Keratinocyte (primary cell): ENCODE measurements at regions not wholly inside any gene's neighbourhood (a gene's known extent, or its start where the extent isn't known, plus 50 kb on each side); places are given as distances from the start of the nearest gene placed in this dataset.

Source experiments
- DNase-seq: peaks from one replicate; pipeline ENCODE4 v3.0.0-alpha.2; 2011; ENCODE audit warnings: low read depth, missing footprints, low spot score
- FAIRE-seq: peaks from 2 replicates; lab custom pipeline; 2011; peaks lifted over from hg19 to GRCh38; lab: Jason Lieb, UNC
- H2AFZ ChIP-seq: 2 replicates; pipeline ENCODE4 v1.6.0; 2012; ENCODE audit warnings: low read length, control low read depth, inconsistent platforms; ENCODE audit not compliant: control insufficient read depth
- H3K27ac ChIP-seq: 2 replicates; pipeline ENCODE4 v1.5.1; 2011; ENCODE audit warnings: low read length; ENCODE audit not compliant: control insufficient read depth, insufficient read depth
- H3K27me3 ChIP-seq: 3 replicates; pipeline ENCODE4 v1.6.0; 2011; ENCODE audit warnings: low read length; ENCODE audit not compliant: control insufficient read depth, insufficient read depth; ENCODE audit errors: extremely low read depth
- H3K36me3 ChIP-seq, 2 experiments: 2 replicates in 1 of 2; 3 replicates in 1 of 2; pipeline ENCODE4 v1.5.1; 2011; ENCODE audit warnings: low read length in 2 of 2, mild to moderate bottlenecking in 1 of 2; ENCODE audit not compliant: control insufficient read depth in 2 of 2, insufficient read depth in 2 of 2; ENCODE audit errors: extremely low read depth in 1 of 2
- H3K4me1 ChIP-seq: 3 replicates; pipeline ENCODE4 v1.5.1; 2011; ENCODE audit warnings: low read length; ENCODE audit not compliant: control insufficient read depth, insufficient read depth; ENCODE audit errors: extremely low read depth
- H3K4me2 ChIP-seq: 3 replicates; pipeline ENCODE4 v1.6.0; 2011; ENCODE audit warnings: low read depth, low read length; ENCODE audit not compliant: control insufficient read depth, insufficient read depth; ENCODE audit errors: extremely low read depth
- H3K4me3 ChIP-seq, 3 experiments: fragments of 200-600 bp in 1 of 3; sonication (generic) in 1 of 3; 2 replicates in 2 of 3; 3 replicates in 1 of 3; pipeline ENCODE4 v1.5.1; 2011 to 2016; ENCODE audit warnings: low read length in 3 of 3, mild to moderate bottlenecking in 3 of 3, control low read depth in 2 of 3, inconsistent platforms in 1 of 3, low read depth in 1 of 3, mixed read lengths in 1 of 3, mixed run types in 1 of 3, moderate library complexity in 1 of 3; ENCODE audit not compliant: control insufficient read depth in 2 of 3, insufficient read depth in 2 of 3; ENCODE audit errors: extremely low read depth in 1 of 3
- H3K79me2 ChIP-seq: 2 replicates; pipeline ENCODE4 v1.6.0; 2012; ENCODE audit warnings: low read length; ENCODE audit not compliant: control insufficient read depth, insufficient read depth
- H3K9ac ChIP-seq: 3 replicates; pipeline ENCODE4 v1.6.0; 2011; ENCODE audit warnings: low read length; ENCODE audit not compliant: control insufficient read depth, insufficient read depth; ENCODE audit errors: extremely low read depth
- H3K9me1 ChIP-seq: 3 replicates; pipeline ENCODE4 v1.6.0; 2011; ENCODE audit warnings: low read length; ENCODE audit not compliant: control insufficient read depth, insufficient read depth; ENCODE audit errors: extremely low read depth
- H3K9me3 ChIP-seq: 2 replicates; pipeline ENCODE4 v1.5.1; 2012; ENCODE audit warnings: low read depth, low read length; ENCODE audit not compliant: control insufficient read depth
- H4K20me1 ChIP-seq: 3 replicates; pipeline ENCODE4 v1.6.0; 2011; ENCODE audit warnings: low read length; ENCODE audit not compliant: control insufficient read depth, insufficient read depth; ENCODE audit errors: extremely low read depth
- EZH2 ChIP-seq: IDR thresholded peaks from one replicate; pipeline ENCODE4 v1.6.1; 2012; ENCODE audit warnings: inconsistent platforms, mild to moderate bottlenecking, low read length, moderate library complexity
- dilution Hi-C: fragments of 300-500 bp; cut with MboI; formaldehyde crosslinking; loops from one replicate; pipeline ENCODE4 v1.7.0; 2020; ENCODE audit warnings: low sequenced_read_pairs; ENCODE audit not compliant: extremely low pct_ligation_motif_present
- TF ChIP-seq, protein P1 (sequence below), 3 experiments: IDR thresholded peaks in 1 of 3; conservative IDR thresholded peaks in 1 of 3; optimal IDR thresholded peaks in 1 of 3; 2 replicates in 2 of 3; 3 replicates in 1 of 3; pipeline versions ENCODE3 to v1.5.1; 2011; ENCODE audit warnings: low read length in 3 of 3, mild to moderate bottlenecking in 3 of 3, moderate library complexity in 2 of 3, control low read depth in 1 of 3, inconsistent platforms in 1 of 3; ENCODE audit not compliant: insufficient read depth in 2 of 3; ENCODE audit errors: extremely low read depth in 1 of 3

DNA sequence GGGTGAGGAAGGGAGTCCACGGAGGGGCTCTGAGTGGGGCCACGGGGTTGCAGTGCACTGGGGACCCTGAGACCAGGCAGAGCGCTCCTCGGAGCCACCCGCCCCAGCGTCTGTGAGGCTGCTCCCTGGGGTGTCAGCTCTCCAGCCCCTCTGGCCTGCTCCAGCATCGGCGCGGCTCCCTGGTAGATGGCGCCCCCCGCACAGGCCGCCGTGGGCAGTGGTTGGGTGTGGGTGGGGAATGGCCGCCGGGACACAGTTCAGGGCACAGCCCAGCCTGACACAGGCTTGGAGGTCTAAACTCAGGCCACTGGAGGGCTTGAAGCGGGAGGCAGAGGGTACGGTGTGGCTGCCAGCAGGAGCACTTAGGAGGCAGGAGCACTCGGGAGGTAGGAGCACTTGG is 222.6 kb upstream of the PPP2R2D start:
- H3K4me1 ChIP-seq = no peaks in the 10 kb centered on the region
- no peak overlapping the region for H3K4me2 ChIP-seq
- dilution Hi-C loops = no loop called here
- no peaks in the 10 kb centered on the region for H3K79me2 ChIP-seq
- no peak overlapping the region for H3K9ac ChIP-seq
- no peaks in the 10 kb centered on the region for H3K36me3 ChIP-seq
- no peak overlapping the region for H2AFZ ChIP-seq
- H3K9me1 ChIP-seq = no peaks in the 10 kb centered on the region
- H3K4me3 ChIP-seq = no peak overlapping the region
- H3K27me3 ChIP-seq = no peaks in the 10 kb centered on the region
- H4K20me1 ChIP-seq = no peaks in the 10 kb centered on the region
- H3K27ac ChIP-seq = no peak overlapping the region
- no peak for DNase-seq
- H3K9me3 ChIP-seq = peaks cover 18% of the 10 kb centered on the region
- no peak for FAIRE-seq
- TF ChIP-seq EZH2 = no peak
- TF ChIP-seq, protein P1, sequence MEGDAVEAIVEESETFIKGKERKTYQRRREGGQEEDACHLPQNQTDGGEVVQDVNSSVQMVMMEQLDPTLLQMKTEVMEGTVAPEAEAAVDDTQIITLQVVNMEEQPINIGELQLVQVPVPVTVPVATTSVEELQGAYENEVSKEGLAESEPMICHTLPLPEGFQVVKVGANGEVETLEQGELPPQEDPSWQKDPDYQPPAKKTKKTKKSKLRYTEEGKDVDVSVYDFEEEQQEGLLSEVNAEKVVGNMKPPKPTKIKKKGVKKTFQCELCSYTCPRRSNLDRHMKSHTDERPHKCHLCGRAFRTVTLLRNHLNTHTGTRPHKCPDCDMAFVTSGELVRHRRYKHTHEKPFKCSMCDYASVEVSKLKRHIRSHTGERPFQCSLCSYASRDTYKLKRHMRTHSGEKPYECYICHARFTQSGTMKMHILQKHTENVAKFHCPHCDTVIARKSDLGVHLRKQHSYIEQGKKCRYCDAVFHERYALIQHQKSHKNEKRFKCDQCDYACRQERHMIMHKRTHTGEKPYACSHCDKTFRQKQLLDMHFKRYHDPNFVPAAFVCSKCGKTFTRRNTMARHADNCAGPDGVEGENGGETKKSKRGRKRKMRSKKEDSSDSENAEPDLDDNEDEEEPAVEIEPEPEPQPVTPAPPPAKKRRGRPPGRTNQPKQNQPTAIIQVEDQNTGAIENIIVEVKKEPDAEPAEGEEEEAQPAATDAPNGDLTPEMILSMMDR (optimal IDR thresholded peaks at IDR 0.05 in 1 of 3, IDR thresholded peaks at IDR 0.05 in 1 of 3, conservative IDR thresholded peaks at IDR 0.05 in 1 of 3; ENCODE audit: extremely low read depth in 1 of 3, insufficient read depth in 2 of 3, low read length in 3 of 3) = no peak

DNA sequence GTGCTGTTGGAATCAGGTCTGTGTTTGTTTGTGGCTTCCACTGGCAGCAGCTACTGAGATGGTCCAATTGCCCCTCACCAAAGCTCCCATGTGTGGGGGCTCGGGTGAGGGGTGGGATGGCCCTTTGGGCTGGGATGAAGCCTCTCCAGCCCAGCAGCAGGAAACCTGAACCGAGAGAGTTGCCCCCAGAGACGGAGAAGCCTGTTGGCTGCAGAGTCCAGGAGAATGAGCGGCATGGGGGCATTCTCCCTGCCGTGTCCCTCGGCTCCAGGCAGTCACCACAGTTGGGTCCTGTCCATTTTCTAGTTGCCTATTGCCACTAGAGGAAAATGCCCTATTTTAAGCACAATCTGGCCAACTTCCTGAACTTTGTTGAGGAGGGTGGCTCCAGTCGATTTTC is 222.2 kb upstream of the PPP2R2D start:
- Histone ChIP-seq H3K4me2 (no peak overlapping the region), H3K27me3 (no peaks in the 10 kb centered on the region), H3K4me1 (no peaks in the 10 kb centered on the region), H2AFZ (no peak overlapping the region), H3K9me3 (peaks cover 18% of the 10 kb centered on the region), H4K20me1 (no peaks in the 10 kb centered on the region), H3K9me1 (no peaks in the 10 kb centered on the region), H3K9ac (no peak overlapping the region), H3K27ac (no peak overlapping the region), H3K79me2 (no peaks in the 10 kb centered on the region), H3K36me3 (no peaks in the 10 kb centered on the region), H3K4me3 (no peak overlapping the region)
- DNase-seq (no peak), FAIRE-seq (no peak)
- dilution Hi-C loops = no loop called here
- TF ChIP-seq, protein P1 (optimal IDR thresholded peaks at IDR 0.05 in 1 of 3, IDR thresholded peaks at IDR 0.05 in 1 of 3, conservative IDR thresholded peaks at IDR 0.05 in 1 of 3; ENCODE audit: extremely low read depth in 1 of 3, insufficient read depth in 2 of 3, low read length in 3 of 3) = no peak
